IMR-90 (cell line): ENCODE measurements at regions not wholly inside any gene's neighbourhood (a gene's known extent, or its start where the extent isn't known, plus 50 kb on each side); places are given as distances from the start of the nearest gene placed in this dataset.

Experiments used
- ATAC-seq: fragments of 200-7000 bp; cut with Tn5 transposase; 2 replicates; pipeline ENCODE4 v1.9.1; 2020; ENCODE audit warnings: low read depth, mild to moderate bottlenecking, moderate library complexity
- BruUV-seq: library from RNA; stranded (reverse); fragments of 400-500 nt; replicated peaks from 2 replicates; lab custom pipeline; 2021; lab: Mats Ljungman, UMichigan
- CTCF ChIA-PET: fragments of 300-600 bp; formaldehyde crosslinking; extraction: SDS; loops from one replicate; lab custom pipeline; 2021; ENCODE audit warnings: antibody characterized with exemption; lab: Yijun Ruan, JAX
- POLR2A ChIA-PET: fragments of 300-600 bp; sonication (Branson Sonifier 250); formaldehyde crosslinking; loops from one replicate; lab custom pipeline; 2022; ENCODE audit warnings: antibody characterized with exemption; ENCODE audit not compliant: unreplicated experiment; lab: Charles Lee
- DNase-seq: peaks from one replicate; pipeline ENCODE4 v3.0.0; 2013
- H2AFZ ChIP-seq: replicated peaks from 2 replicates; pipeline ENCODE3; 2013; ENCODE audit warnings: low read length, mild to moderate bottlenecking; ENCODE audit not compliant: poor library complexity
- H2AK5ac ChIP-seq: 2 replicates; pipeline ENCODE4 v1.6.1; 2013; ENCODE audit warnings: low read depth, low read length, inconsistent platforms
- H2AK9ac ChIP-seq: replicated peaks from 2 replicates; pipeline ENCODE3; 2013; ENCODE audit warnings: mild to moderate bottlenecking, low read depth, low read length, moderate library complexity; ENCODE audit not compliant: poor library complexity
- H2BK120ac ChIP-seq: 2 replicates; pipeline ENCODE4 v1.6.1; 2013; ENCODE audit warnings: low read depth, low read length, inconsistent platforms
- H2BK15ac ChIP-seq: 3 replicates; pipeline ENCODE4 v1.6.1; 2013; ENCODE audit warnings: low read depth, low read length, inconsistent platforms
- H2BK20ac ChIP-seq: 2 replicates; pipeline ENCODE4 v1.6.1; 2013; ENCODE audit warnings: low read depth, mild to moderate bottlenecking, inconsistent platforms, low read length, moderate library complexity
- H2BK5ac ChIP-seq: 2 replicates; pipeline ENCODE4 v1.6.1; 2013; ENCODE audit warnings: mild to moderate bottlenecking, low read depth, low read length, inconsistent platforms; ENCODE audit not compliant: poor library complexity, severe bottlenecking
- H3K14ac ChIP-seq: replicated peaks from 2 replicates; pipeline ENCODE4 v1.6.1; 2013; ENCODE audit warnings: low read depth, low read length, inconsistent platforms
- H3K18ac ChIP-seq: 2 replicates; pipeline ENCODE4 v1.6.1; 2013; ENCODE audit warnings: low read depth, low read length, control low read depth
- H3K23ac ChIP-seq: 2 replicates; pipeline ENCODE4 v1.6.1; 2013; ENCODE audit warnings: low read depth, low read length, inconsistent platforms
- H3K27ac ChIP-seq: 2 replicates; pipeline ENCODE4 v1.5.1; 2013; ENCODE audit warnings: mild to moderate bottlenecking, control low read depth, low read length; ENCODE audit not compliant: insufficient read depth
- H3K27me3 ChIP-seq: 2 replicates; pipeline ENCODE4 v1.6.1; 2013; ENCODE audit warnings: low read length; ENCODE audit not compliant: control insufficient read depth, insufficient read depth
- H3K36me3 ChIP-seq: 2 replicates; pipeline ENCODE4 v1.6.1; 2013; ENCODE audit warnings: low read length, mixed read lengths; ENCODE audit not compliant: control insufficient read depth, insufficient read depth
- H3K4ac ChIP-seq: 2 replicates; pipeline ENCODE4 v1.6.1; 2013; ENCODE audit warnings: low read depth, low read length, inconsistent platforms
- H3K4me1 ChIP-seq: 2 replicates; pipeline ENCODE4 v1.6.1; 2013; ENCODE audit warnings: low read length, mixed read lengths; ENCODE audit not compliant: control insufficient read depth, insufficient read depth
- H3K4me2 ChIP-seq: 2 replicates; pipeline ENCODE4 v1.6.1; 2013; ENCODE audit warnings: low read depth, mild to moderate bottlenecking, control low read depth, low read length, moderate library complexity
- H3K4me3 ChIP-seq: 2 replicates; pipeline ENCODE4 v1.5.1; 2013; ENCODE audit warnings: low read depth, mild to moderate bottlenecking, control low read depth, low read length, moderate library complexity; ENCODE audit not compliant: insufficient read depth
- H3K56ac ChIP-seq: 2 replicates; pipeline ENCODE4 v1.6.1; 2013; ENCODE audit warnings: low read length, inconsistent platforms; ENCODE audit not compliant: insufficient read depth; ENCODE audit errors: extremely low read depth
- H3K79me1 ChIP-seq, 2 experiments: 2 replicates each; pipeline ENCODE4 v1.6.1; 2013; ENCODE audit warnings: low read length in 2 of 2, inconsistent platforms in 1 of 2, low read depth in 1 of 2
- H3K9ac ChIP-seq: 2 replicates; pipeline ENCODE4 v1.6.1; 2013; ENCODE audit warnings: low read depth, low read length, control low read depth
- H3K9me1 ChIP-seq: 2 replicates; pipeline ENCODE4 v1.6.1; 2013; ENCODE audit warnings: low read length, inconsistent platforms; ENCODE audit not compliant: insufficient read depth
- H3K9me3 ChIP-seq: 2 replicates; pipeline ENCODE4 v1.6.1; 2013; ENCODE audit warnings: low read length; ENCODE audit not compliant: control insufficient read depth, insufficient read depth
- H4K20me1 ChIP-seq: 2 replicates; pipeline ENCODE4 v1.6.1; 2013; ENCODE audit warnings: low read length, inconsistent platforms; ENCODE audit not compliant: insufficient read depth
- H4K5ac ChIP-seq: 2 replicates; pipeline ENCODE4 v1.6.1; 2013; ENCODE audit warnings: mild to moderate bottlenecking, low read depth, low read length, control low read depth
- H4K8ac ChIP-seq, 2 experiments: 2 replicates each; pipeline ENCODE4 v1.6.1; 2013; ENCODE audit warnings: low read depth in 2 of 2, low read length in 2 of 2, control low read depth in 1 of 2, inconsistent platforms in 1 of 2
- H4K91ac ChIP-seq: 2 replicates; pipeline ENCODE4 v1.6.1; 2013; ENCODE audit warnings: low read depth, low read length, inconsistent platforms; ENCODE audit not compliant: insufficient read depth
- BHLHE40 ChIP-seq: fragments of 150-350 bp; IDR thresholded peaks from 2 replicates; pipeline ENCODE4 v1.6.1; 2016; ENCODE audit warnings: mild to moderate bottlenecking, low read depth, low read length
- CEBPB ChIP-seq: IDR thresholded peaks from 2 replicates; pipeline ENCODE4 v1.6.1; 2012; ENCODE audit warnings: low read depth, low read length, improper control_type of control experiment
- CHD1 ChIP-seq: IDR thresholded peaks from 2 replicates; pipeline ENCODE4 v1.6.1; 2012; ENCODE audit warnings: low read depth, low read length, improper control_type of control experiment
- FOS ChIP-seq: fragments of 150-350 bp; IDR thresholded peaks from 2 replicates; pipeline ENCODE4 v1.6.1; 2016; ENCODE audit warnings: low read depth, low read length
- MAFK ChIP-seq: IDR thresholded peaks from 2 replicates; pipeline ENCODE4 v1.6.1; 2012; ENCODE audit warnings: low read depth, low read length, improper control_type of control experiment
- MAZ ChIP-seq: IDR thresholded peaks from 2 replicates; pipeline ENCODE4 v1.6.1; 2012; ENCODE audit warnings: low read depth, mild to moderate bottlenecking, low read length, improper control_type of control experiment, moderate library complexity, borderline replicate concordance
- MXI1 ChIP-seq: IDR thresholded peaks from 2 replicates; pipeline ENCODE4 v1.6.1; 2012; ENCODE audit warnings: low read depth, mild to moderate bottlenecking, low read length, moderate library complexity, borderline replicate concordance
- NFE2L2 ChIP-seq: fragments of 150-350 bp; IDR thresholded peaks from 2 replicates; pipeline ENCODE4 v1.6.1; 2016; ENCODE audit warnings: low read depth, mild to moderate bottlenecking, low read length
- POLR2A ChIP-seq: IDR thresholded peaks from 2 replicates; pipeline ENCODE4 v1.6.1; 2012; ENCODE audit warnings: mild to moderate bottlenecking, low read depth, low read length
- RCOR1 ChIP-seq: IDR thresholded peaks from 2 replicates; pipeline ENCODE4 v1.6.1; 2012; ENCODE audit warnings: mild to moderate bottlenecking, low read length, improper control_type of control experiment; ENCODE audit not compliant: insufficient replicate concordance
- RFX5 ChIP-seq: IDR thresholded peaks from 2 replicates; pipeline ENCODE4 v1.8.0; 2012; ENCODE audit warnings: low read depth, mild to moderate bottlenecking, low read length, moderate library complexity
- SMC3 ChIP-seq: fragments of 150-350 bp; IDR thresholded peaks from 2 replicates; pipeline ENCODE4 v1.6.1; 2016; ENCODE audit warnings: low read depth, mild to moderate bottlenecking, antibody characterized with exemption, low read length, moderate library complexity
- WGBS, 2 experiments: methylation state at CpG; one replicate each; pipeline versions ENCODE4 v1.1.5 to v1.1.7; 2013; ENCODE audit warnings: missing lambda C conversion rate in 2 of 2; ENCODE audit not compliant: insufficient read length in 1 of 2; ENCODE audit errors: extremely low coverage in 2 of 2; 5-methylcytosine and 5-hydroxymethylcytosine counted together
- dilution Hi-C: fragments of 300-500 bp; cut with HindIII; formaldehyde crosslinking; loops from one replicate; pipeline ENCODE4 v1.14.3; 2018; ENCODE audit warnings: low sequenced_read_pairs; ENCODE audit not compliant: unreplicated experiment
- in situ Hi-C: fragments of 300-500 bp; cut with MboI; formaldehyde crosslinking; loops from 3 replicates; pipeline ENCODE4 v1.14.3; 2019; ENCODE audit warnings: low sequenced_read_pairs, inconsistent platforms, mixed read lengths
- intact Hi-C: fragments of 100-400 bp; cut with micrococcal nuclease; formaldehyde crosslinking; loops from 2 replicates; pipeline ENCODE4 v1.10.0; 2022
- TF ChIP-seq, protein P1 (sequence below): fragments of 150-350 bp; IDR thresholded peaks from 2 replicates; pipeline ENCODE4 v1.6.1; 2016; ENCODE audit warnings: low read depth, mild to moderate bottlenecking, low read length, moderate library complexity, borderline replicate concordance
- TF ChIP-seq, protein P2 (sequence below): fragments of 150-350 bp; IDR thresholded peaks from 2 replicates; pipeline ENCODE4 v1.6.1; 2017; ENCODE audit warnings: mild to moderate bottlenecking, antibody characterized with exemption, low read length, low read depth
- TF ChIP-seq, protein P3 (sequence below): conservative IDR thresholded peaks from 2 replicates; pipeline ENCODE4 v1.5.1; 2012; ENCODE audit warnings: mild to moderate bottlenecking, low read depth, low read length, improper control_type of control experiment

DNA sequence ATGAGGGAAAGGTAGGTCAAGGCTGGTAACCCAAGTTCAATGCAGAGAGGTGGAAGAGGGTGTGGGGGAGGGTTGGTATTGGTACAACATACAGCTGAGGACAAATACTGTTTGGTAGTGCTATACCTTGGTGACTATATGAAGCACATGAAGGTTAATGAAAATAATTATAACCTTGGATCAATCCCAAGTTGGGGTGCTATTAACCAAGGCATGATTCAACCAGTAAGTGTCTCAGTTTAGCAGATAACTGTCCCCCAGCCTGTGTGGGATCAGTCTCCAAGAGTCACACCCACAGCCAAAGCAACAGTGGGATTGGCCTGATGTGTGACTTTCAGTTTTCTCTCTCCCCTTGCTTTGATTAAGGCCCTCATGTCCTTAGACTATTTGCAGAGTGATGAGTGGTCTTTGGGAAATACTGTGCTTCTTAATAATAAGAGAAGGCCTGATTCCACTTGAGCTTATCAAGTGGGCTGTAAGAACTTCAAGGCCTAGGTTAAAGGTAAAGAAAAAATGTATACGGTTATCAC is 80.8 kb downstream of the EOMES start:
- Histone ChIP-seq H3K79me1 (no peaks in the 10 kb centered on the region), H3K9ac (no peak overlapping the region), H3K27ac (no peak overlapping the region), H2BK20ac (no peak overlapping the region), H3K4me2 (no peak overlapping the region), H3K27me3 (no peaks in the 10 kb centered on the region), H2AFZ (no peak overlapping the region), H4K5ac (no peak overlapping the region), H3K4me3 (no peak overlapping the region), H4K20me1 (no peaks in the 10 kb centered on the region), H2BK15ac (no peak overlapping the region), H3K36me3 (no peaks in the 10 kb centered on the region), H2AK5ac (no peak overlapping the region), H3K4ac (0 out of 2 replicates have a peak overlapping the region, but pooled peaks have one; percentile 9), H4K91ac (no peak overlapping the region), H2BK5ac (no peak overlapping the region), H3K9me1 (peaks cover 9% of the 10 kb centered on the region), H3K14ac (no peak overlapping the region), H3K4me1 (peaks cover 6% of the 10 kb centered on the region), H3K9me3 (no peaks in the 10 kb centered on the region), H2AK9ac (no peak overlapping the region), H3K23ac (no peak overlapping the region), H4K8ac (no peak overlapping the region), H3K56ac (no peak overlapping the region), H2BK120ac (peak overlapping the region; percentile 60; the same call in 1 of the 2 replicates), H3K18ac (no peak overlapping the region)
- ATAC-seq, result no peak
- no peak for TF ChIP-seq RFX5
- TF ChIP-seq CEBPB, result no peak
- TF ChIP-seq SMC3, result no peak
- TF ChIP-seq, protein P1, sequence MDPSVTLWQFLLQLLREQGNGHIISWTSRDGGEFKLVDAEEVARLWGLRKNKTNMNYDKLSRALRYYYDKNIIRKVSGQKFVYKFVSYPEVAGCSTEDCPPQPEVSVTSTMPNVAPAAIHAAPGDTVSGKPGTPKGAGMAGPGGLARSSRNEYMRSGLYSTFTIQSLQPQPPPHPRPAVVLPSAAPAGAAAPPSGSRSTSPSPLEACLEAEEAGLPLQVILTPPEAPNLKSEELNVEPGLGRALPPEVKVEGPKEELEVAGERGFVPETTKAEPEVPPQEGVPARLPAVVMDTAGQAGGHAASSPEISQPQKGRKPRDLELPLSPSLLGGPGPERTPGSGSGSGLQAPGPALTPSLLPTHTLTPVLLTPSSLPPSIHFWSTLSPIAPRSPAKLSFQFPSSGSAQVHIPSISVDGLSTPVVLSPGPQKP, result no peak
- TF ChIP-seq MXI1, result no peak
- no peak for TF ChIP-seq MAZ
- no peak for TF ChIP-seq FOS
- TF ChIP-seq RCOR1, result no peak
- no peak for TF ChIP-seq CHD1
- TF ChIP-seq, protein P2, sequence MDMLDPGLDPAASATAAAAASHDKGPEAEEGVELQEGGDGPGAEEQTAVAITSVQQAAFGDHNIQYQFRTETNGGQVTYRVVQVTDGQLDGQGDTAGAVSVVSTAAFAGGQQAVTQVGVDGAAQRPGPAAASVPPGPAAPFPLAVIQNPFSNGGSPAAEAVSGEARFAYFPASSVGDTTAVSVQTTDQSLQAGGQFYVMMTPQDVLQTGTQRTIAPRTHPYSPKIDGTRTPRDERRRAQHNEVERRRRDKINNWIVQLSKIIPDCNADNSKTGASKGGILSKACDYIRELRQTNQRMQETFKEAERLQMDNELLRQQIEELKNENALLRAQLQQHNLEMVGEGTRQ, result no peak
- no peak for TF ChIP-seq BHLHE40
- TF ChIP-seq NFE2L2, result no peak
- TF ChIP-seq MAFK, result no peak
- no peak for TF ChIP-seq POLR2A
- TF ChIP-seq, protein P3, sequence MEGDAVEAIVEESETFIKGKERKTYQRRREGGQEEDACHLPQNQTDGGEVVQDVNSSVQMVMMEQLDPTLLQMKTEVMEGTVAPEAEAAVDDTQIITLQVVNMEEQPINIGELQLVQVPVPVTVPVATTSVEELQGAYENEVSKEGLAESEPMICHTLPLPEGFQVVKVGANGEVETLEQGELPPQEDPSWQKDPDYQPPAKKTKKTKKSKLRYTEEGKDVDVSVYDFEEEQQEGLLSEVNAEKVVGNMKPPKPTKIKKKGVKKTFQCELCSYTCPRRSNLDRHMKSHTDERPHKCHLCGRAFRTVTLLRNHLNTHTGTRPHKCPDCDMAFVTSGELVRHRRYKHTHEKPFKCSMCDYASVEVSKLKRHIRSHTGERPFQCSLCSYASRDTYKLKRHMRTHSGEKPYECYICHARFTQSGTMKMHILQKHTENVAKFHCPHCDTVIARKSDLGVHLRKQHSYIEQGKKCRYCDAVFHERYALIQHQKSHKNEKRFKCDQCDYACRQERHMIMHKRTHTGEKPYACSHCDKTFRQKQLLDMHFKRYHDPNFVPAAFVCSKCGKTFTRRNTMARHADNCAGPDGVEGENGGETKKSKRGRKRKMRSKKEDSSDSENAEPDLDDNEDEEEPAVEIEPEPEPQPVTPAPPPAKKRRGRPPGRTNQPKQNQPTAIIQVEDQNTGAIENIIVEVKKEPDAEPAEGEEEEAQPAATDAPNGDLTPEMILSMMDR, result no peak
- WGBS, 2 experiments, result no CpG with 5 or more reads among the region's 1 CpG
- intact Hi-C loops, result no loop called here
- dilution Hi-C loops, result no loop called here
- no peak for DNase-seq
- ChIA-PET POLR2A (no interaction called here), CTCF (no interaction called here)
- in situ Hi-C loops, result no loop called here
- no TSS peak for BruUV-seq
